CD4-positive, alpha-beta T cell (primary cell): ENCODE measurements at regions not wholly inside any gene's neighbourhood (a gene's known extent, or its start where the extent isn't known, plus 50 kb on each side); places are given as distances from the start of the nearest gene placed in this dataset.

Source experiments
- ATAC-seq: fragments of 200-7000 bp; cut with Tn5 transposase; one replicate; pipeline ENCODE4 v1.10.0; 2022; ENCODE audit warnings: mild to moderate bottlenecking; ENCODE audit not compliant: poor library complexity
- CTCF ChIA-PET: fragments of 350-600 bp; sonication (Branson Sonifier 250); formaldehyde crosslinking; loops from one replicate; lab custom pipeline; 2021; ENCODE audit warnings: antibody characterized with exemption, inconsistent platforms; lab: Charles Lee
- POLR2A ChIA-PET: fragments of 350-600 bp; sonication (Branson Sonifier 250); formaldehyde crosslinking; loops from one replicate; lab custom pipeline; 2021; ENCODE audit warnings: antibody characterized with exemption, inconsistent platforms; lab: Charles Lee
- DNase-seq, 14 experiments: peaks; one replicate each; pipeline ENCODE4 v3.0.0-alpha.2; 2013 to 2020; ENCODE audit warnings: mixed read lengths in 2 of 14
- H3K27ac ChIP-seq, 2 donors: one replicate each; pipeline versions ENCODE4 v1.5.1 to v1.7.0; 2013; ENCODE audit warnings: low read length in 2 of 2, low read depth in 1 of 2, mild to moderate bottlenecking in 1 of 2
- H3K27me3 ChIP-seq, 2 experiments: 1 replicate in 1 of 2; 2 replicates in 1 of 2; pipeline versions ENCODE4 v1.6.1 to v1.7.0; 2013; ENCODE audit warnings: low read length in 2 of 2, control low read depth in 1 of 2, mild to moderate bottlenecking in 1 of 2, moderate library complexity in 1 of 2; ENCODE audit not compliant: insufficient read depth in 2 of 2, control insufficient read depth in 1 of 2
- H3K36me3 ChIP-seq: one replicate; pipeline ENCODE4 v1.6.1; 2013; ENCODE audit warnings: low read length, control low read depth; ENCODE audit not compliant: insufficient read depth
- H3K4me1 ChIP-seq: one replicate; pipeline ENCODE4 v1.6.1; 2013; ENCODE audit warnings: low read length, control low read depth; ENCODE audit not compliant: insufficient read depth
- H3K4me3 ChIP-seq: one replicate; pipeline ENCODE4 v1.5.1; 2013; ENCODE audit warnings: mild to moderate bottlenecking, low read length, moderate library complexity
- H3K9me3 ChIP-seq, 2 experiments: 1 replicate in 1 of 2; 2 replicates in 1 of 2; pipeline versions ENCODE4 v1.6.1 to v1.7.0; 2013; ENCODE audit warnings: low read length in 2 of 2, mild to moderate bottlenecking in 2 of 2, control low read depth in 1 of 2, moderate library complexity in 1 of 2; ENCODE audit not compliant: control insufficient read depth in 1 of 2, insufficient read depth in 1 of 2
- H3K27ac Mint-ChIP-seq: one replicate; pipeline ENCODE4 v1.8.0; 2020; ENCODE audit warnings: mixed read lengths
- H3K27me3 Mint-ChIP-seq: one replicate; pipeline ENCODE4 v1.8.0; 2021; ENCODE audit warnings: mixed read lengths
- H3K36me3 Mint-ChIP-seq: one replicate; pipeline ENCODE4 v1.8.0; 2021; ENCODE audit warnings: low read depth, mixed read lengths
- H3K4me1 Mint-ChIP-seq: one replicate; pipeline ENCODE4 v1.8.0; 2021; ENCODE audit warnings: low read depth, mixed read lengths
- H3K4me3 Mint-ChIP-seq: one replicate; pipeline ENCODE4 v1.8.0; 2020; ENCODE audit warnings: mild to moderate bottlenecking, mixed read lengths
- H3K9me3 Mint-ChIP-seq: one replicate; pipeline ENCODE4 v1.8.0; 2020; ENCODE audit warnings: mixed read lengths
- intact Hi-C, 2 experiments: fragments of 100-400 bp; cut with DNase I in 1 of 2; cut with micrococcal nuclease in 1 of 2; formaldehyde crosslinking; loops; one replicate each; pipeline versions ENCODE4 v1.15.1 to v1.9.0; 2023 to 2025; cut with DNase I, micrococcal nuclease
- TF ChIP-seq, protein P1 (sequence below): fragments of 200-600 bp; IDR thresholded peaks from one replicate; pipeline ENCODE4 v1.8.0; 2022; ENCODE audit warnings: antibody characterized with exemption, mild to moderate bottlenecking

GRCh38 chr5:91954136-91954535 is 571.0 kb upstream of the ARRDC3 start:
- no peak overlapping the region for H3K27ac ChIP-seq
- DNase-seq (no peak), ATAC-seq (no peak)
- Mint-ChIP-seq H3K4me1 (no peaks in the 10 kb centered on the region), H3K9me3 (no peaks in the 10 kb centered on the region), H3K4me3 (no peak overlapping the region), H3K27me3 (no peaks in the 10 kb centered on the region), H3K27ac (no peak overlapping the region), H3K36me3 (no peaks in the 10 kb centered on the region)
- TF ChIP-seq, protein P1, sequence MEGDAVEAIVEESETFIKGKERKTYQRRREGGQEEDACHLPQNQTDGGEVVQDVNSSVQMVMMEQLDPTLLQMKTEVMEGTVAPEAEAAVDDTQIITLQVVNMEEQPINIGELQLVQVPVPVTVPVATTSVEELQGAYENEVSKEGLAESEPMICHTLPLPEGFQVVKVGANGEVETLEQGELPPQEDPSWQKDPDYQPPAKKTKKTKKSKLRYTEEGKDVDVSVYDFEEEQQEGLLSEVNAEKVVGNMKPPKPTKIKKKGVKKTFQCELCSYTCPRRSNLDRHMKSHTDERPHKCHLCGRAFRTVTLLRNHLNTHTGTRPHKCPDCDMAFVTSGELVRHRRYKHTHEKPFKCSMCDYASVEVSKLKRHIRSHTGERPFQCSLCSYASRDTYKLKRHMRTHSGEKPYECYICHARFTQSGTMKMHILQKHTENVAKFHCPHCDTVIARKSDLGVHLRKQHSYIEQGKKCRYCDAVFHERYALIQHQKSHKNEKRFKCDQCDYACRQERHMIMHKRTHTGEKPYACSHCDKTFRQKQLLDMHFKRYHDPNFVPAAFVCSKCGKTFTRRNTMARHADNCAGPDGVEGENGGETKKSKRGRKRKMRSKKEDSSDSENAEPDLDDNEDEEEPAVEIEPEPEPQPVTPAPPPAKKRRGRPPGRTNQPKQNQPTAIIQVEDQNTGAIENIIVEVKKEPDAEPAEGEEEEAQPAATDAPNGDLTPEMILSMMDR = no peak
- intact Hi-C loops = no loop called here
- no peaks in the 10 kb centered on the region for H3K4me1 ChIP-seq
- CTCF ChIA-PET = no interaction called here
- H3K27me3 ChIP-seq = no peaks in the 10 kb centered on the region
- POLR2A ChIA-PET = no interaction called here
- H3K9me3 ChIP-seq = no peaks in the 10 kb centered on the region
- H3K36me3 ChIP-seq = no peaks in the 10 kb centered on the region
- H3K4me3 ChIP-seq = no peak overlapping the region

GRCh38 chr5:91950328-91950727 is 567.2 kb upstream of the ARRDC3 start:
- Histone ChIP-seq H3K27ac (no peak overlapping the region), H3K4me1 (no peaks in the 10 kb centered on the region), H3K36me3 (no peaks in the 10 kb centered on the region), H3K27me3 (no peaks in the 10 kb centered on the region), H3K4me3 (no peak overlapping the region), H3K9me3 (peaks cover 0 to 3% of the 10 kb centered on the region in 2 experiments)
- DNase-seq = no peak
- intact Hi-C loops = no loop called here
- Mint-ChIP-seq H3K4me3 (no peak overlapping the region), H3K36me3 (no peaks in the 10 kb centered on the region), H3K4me1 (peaks cover 5% of the 10 kb centered on the region), H3K27me3 (no peaks in the 10 kb centered on the region), H3K9me3 (no peaks in the 10 kb centered on the region), H3K27ac (no peak overlapping the region)
- TF ChIP-seq, protein P1 = no peak
- ChIA-PET POLR2A (no interaction called here), CTCF (no interaction called here)
- ATAC-seq = no peak

- CTCF ChIA-PET = no interaction called here
- H3K9me3 Mint-ChIP-seq = no peaks in the 10 kb centered on the region
- POLR2A ChIA-PET = interaction anchor here (0.7 kb wide), 1 partner anchor 14 kb away, joined by 3 read pairs; no protein-coding TSS in a partner anchor
These were observed 563.8 kb upstream of the ARRDC3 start for GRCh38 chr5:91946870-91947269.

More at GRCh38 chr5:91946870-91947269, 563.8 kb upstream of the ARRDC3 start:
- no peak overlapping the region for H3K4me3 ChIP-seq
- peaks cover 0 to 3% of the 10 kb centered on the region in 2 experiments for H3K9me3 ChIP-seq
- no peak for DNase-seq
- no peaks in the 10 kb centered on the region for H3K36me3 ChIP-seq
- peaks cover 5% of the 10 kb centered on the region for H3K4me1 Mint-ChIP-seq
- H3K27ac ChIP-seq = no peak overlapping the region
- H3K27ac Mint-ChIP-seq = no peak overlapping the region
- H3K27me3 Mint-ChIP-seq = no peaks in the 10 kb centered on the region
- intact Hi-C loops = no loop called here
- TF ChIP-seq, protein P1 = no peak
- H3K27me3 ChIP-seq = no peaks in the 10 kb centered on the region
- no peak for ATAC-seq
- no peak overlapping the region for H3K4me3 Mint-ChIP-seq
- no peaks in the 10 kb centered on the region for H3K36me3 Mint-ChIP-seq
- H3K4me1 ChIP-seq = no peaks in the 10 kb centered on the region
